ENCODE measurements at regions not wholly inside any gene's neighbourhood (a gene's known extent, or its start where the extent isn't known, plus 50 kb on each side); places are given as distances from the start of the nearest gene placed in this dataset.
A peak's percentile ranks its signal among the peaks of the same experiment; 100 is the strongest.

DNA sequence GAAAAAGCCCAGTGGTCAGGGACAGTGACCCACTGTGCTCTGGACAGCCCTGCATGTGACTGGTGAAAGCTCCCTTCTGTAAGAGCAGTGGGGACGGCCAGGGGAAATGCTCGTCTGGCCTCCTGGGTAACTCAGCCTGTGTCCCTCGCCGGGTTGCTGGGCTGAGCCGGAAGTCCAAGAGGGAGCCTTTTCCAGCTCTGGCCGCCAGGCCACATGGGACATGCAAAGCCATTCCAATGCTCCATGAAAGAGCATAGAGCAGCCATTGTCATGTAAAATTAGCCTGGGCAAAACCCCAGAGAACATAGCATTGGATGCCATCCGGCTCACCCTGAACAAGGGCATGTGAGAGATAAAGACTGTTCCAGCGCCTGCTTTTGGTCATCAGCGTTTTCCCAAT, 64.9 kb upstream of the ADRB1 start:
- H3K9ac ChIP-seq (ENCODE audit: low read length in 3 of 3) = no peak overlapping the region
- no peak for TF ChIP-seq CTCF (IDR thresholded peaks at IDR 0.05; ENCODE audit: borderline replicate concordance, extremely low read depth, insufficient read depth)
- intact Hi-C loops (cut with DNase I) = no loop called here
- no peak for DNase-seq
- H3K9me3 ChIP-seq (ENCODE audit: control insufficient read depth in 2 of 3, insufficient read depth in 1 of 3, low read length in 3 of 3) = no peaks in the 10 kb centered on the region
- H3K36me3 ChIP-seq (ENCODE audit: control insufficient read depth in 2 of 3, insufficient read depth in 3 of 3, low read length in 3 of 3) = no peaks in the 10 kb centered on the region
- peaks cover 0 to 12% (median 8%) of the 10 kb centered on the region in 3 donors for H3K4me1 ChIP-seq (ENCODE audit: control insufficient read depth in 2 of 3, insufficient read depth in 2 of 3, low read depth in 1 of 3, low read length in 3 of 3)
- no peak overlapping the region for H3K27ac ChIP-seq (ENCODE audit: low read depth in 2 of 2, low read length in 2 of 2)
- no peak overlapping the region for H3K4me3 ChIP-seq (ENCODE audit: low read length in 3 of 3)
- H3K27me3 ChIP-seq (ENCODE audit: control insufficient read depth, insufficient read depth, low read length) = no peaks in the 10 kb centered on the region
- no peak for FAIRE-seq

GRCh38 chr10:113979409-113979808, 64.3 kb upstream of the ADRB1 start:
- Histone ChIP-seq H3K27ac (ENCODE audit: low read depth in 2 of 2, low read length in 2 of 2) (no peak overlapping the region), H3K4me3 (ENCODE audit: low read length in 3 of 3) (no peak overlapping the region), H3K36me3 (ENCODE audit: control insufficient read depth in 2 of 3, insufficient read depth in 3 of 3, low read length in 3 of 3) (no peaks in the 10 kb centered on the region), H3K9ac (ENCODE audit: low read length in 3 of 3) (no peak overlapping the region), H3K9me3 (ENCODE audit: control insufficient read depth in 2 of 3, insufficient read depth in 1 of 3, low read length in 3 of 3) (no peaks in the 10 kb centered on the region), H3K27me3 (ENCODE audit: control insufficient read depth, insufficient read depth, low read length) (no peaks in the 10 kb centered on the region), H3K4me1 (ENCODE audit: control insufficient read depth in 2 of 3, insufficient read depth in 2 of 3, low read depth in 1 of 3, low read length in 3 of 3) (peaks cover 0 to 12% (median 8%) of the 10 kb centered on the region in 3 donors)
- TF ChIP-seq CTCF (IDR thresholded peaks at IDR 0.05; ENCODE audit: borderline replicate concordance, extremely low read depth, insufficient read depth) = no peak
- no peak for DNase-seq
- FAIRE-seq = no peak
- intact Hi-C loops (cut with DNase I) = no loop called here

- FAIRE-seq (no peak), DNase-seq (no peak)
- Histone ChIP-seq H3K9ac (ENCODE audit: low read length in 3 of 3) (no peak overlapping the region), H3K27ac (ENCODE audit: low read depth in 2 of 2, low read length in 2 of 2) (no peak overlapping the region), H3K4me3 (ENCODE audit: low read length in 3 of 3) (no peak overlapping the region), H3K27me3 (ENCODE audit: control insufficient read depth, insufficient read depth, low read length) (no peaks in the 10 kb centered on the region), H3K4me1 (ENCODE audit: control insufficient read depth in 2 of 3, insufficient read depth in 2 of 3, low read depth in 1 of 3, low read length in 3 of 3) (peaks cover 0 to 12% (median 8%) of the 10 kb centered on the region in 3 donors), H3K9me3 (ENCODE audit: control insufficient read depth in 2 of 3, insufficient read depth in 1 of 3, low read length in 3 of 3) (no peaks in the 10 kb centered on the region), H3K36me3 (ENCODE audit: control insufficient read depth in 2 of 3, insufficient read depth in 3 of 3, low read length in 3 of 3) (no peaks in the 10 kb centered on the region)
- TF ChIP-seq CTCF (IDR thresholded peaks at IDR 0.05; ENCODE audit: borderline replicate concordance, extremely low read depth, insufficient read depth) = no peak
- intact Hi-C loops (cut with DNase I) = no loop called here
Observed at GRCh38 chr10:113980408-113981087, 63.1 kb upstream of the ADRB1 start.

DNA sequence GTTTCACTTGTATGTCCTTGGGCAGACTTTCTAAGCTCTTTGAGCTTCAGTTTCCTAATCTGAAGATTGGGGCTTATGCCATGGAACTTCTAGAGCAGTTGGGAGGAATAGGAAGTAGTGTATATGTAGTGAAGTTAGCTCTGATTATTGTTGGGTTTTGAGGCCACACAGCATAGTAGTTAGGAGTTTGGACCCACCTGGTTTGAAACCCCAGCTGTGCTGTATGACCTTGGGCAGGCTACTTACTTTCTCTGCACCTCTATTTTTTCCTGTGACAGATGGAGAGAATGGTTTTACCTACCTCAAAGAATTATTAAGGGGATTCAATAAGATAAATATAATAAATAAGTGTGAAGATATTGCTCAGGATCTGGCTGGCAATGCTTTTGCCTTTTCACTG, 61.4 kb upstream of the ADRB1 start:
- no peaks in the 10 kb centered on the region for H3K9me3 ChIP-seq (ENCODE audit: control insufficient read depth in 2 of 3, insufficient read depth in 1 of 3, low read length in 3 of 3)
- H3K4me1 ChIP-seq (ENCODE audit: control insufficient read depth in 2 of 3, insufficient read depth in 2 of 3, low read depth in 1 of 3, low read length in 3 of 3) = peaks cover 0 to 12% (median 8%) of the 10 kb centered on the region in 3 donors
- DNase-seq = no peak
- no peak overlapping the region for H3K4me3 ChIP-seq (ENCODE audit: low read length in 3 of 3)
- no peaks in the 10 kb centered on the region for H3K36me3 ChIP-seq (ENCODE audit: control insufficient read depth in 2 of 3, insufficient read depth in 3 of 3, low read length in 3 of 3)
- H3K27me3 ChIP-seq (ENCODE audit: control insufficient read depth, insufficient read depth, low read length) = no peaks in the 10 kb centered on the region
- H3K9ac ChIP-seq (ENCODE audit: low read length in 3 of 3) = no peak overlapping the region
- no peak for TF ChIP-seq CTCF (IDR thresholded peaks at IDR 0.05; ENCODE audit: borderline replicate concordance, extremely low read depth, insufficient read depth)
- peak overlapping the region; percentile 18 to 85 for H3K27ac ChIP-seq (ENCODE audit: low read depth in 2 of 2, low read length in 2 of 2)
- intact Hi-C loops (cut with DNase I) = no loop called here
- FAIRE-seq = no peak

All from kidney (tissue), 13 donors.